ENCODE measurements at regions not wholly inside any gene's neighbourhood (a gene's known extent, or its start where the extent isn't known, plus 50 kb on each side); places are given as distances from the start of the nearest gene placed in this dataset.

DNA sequence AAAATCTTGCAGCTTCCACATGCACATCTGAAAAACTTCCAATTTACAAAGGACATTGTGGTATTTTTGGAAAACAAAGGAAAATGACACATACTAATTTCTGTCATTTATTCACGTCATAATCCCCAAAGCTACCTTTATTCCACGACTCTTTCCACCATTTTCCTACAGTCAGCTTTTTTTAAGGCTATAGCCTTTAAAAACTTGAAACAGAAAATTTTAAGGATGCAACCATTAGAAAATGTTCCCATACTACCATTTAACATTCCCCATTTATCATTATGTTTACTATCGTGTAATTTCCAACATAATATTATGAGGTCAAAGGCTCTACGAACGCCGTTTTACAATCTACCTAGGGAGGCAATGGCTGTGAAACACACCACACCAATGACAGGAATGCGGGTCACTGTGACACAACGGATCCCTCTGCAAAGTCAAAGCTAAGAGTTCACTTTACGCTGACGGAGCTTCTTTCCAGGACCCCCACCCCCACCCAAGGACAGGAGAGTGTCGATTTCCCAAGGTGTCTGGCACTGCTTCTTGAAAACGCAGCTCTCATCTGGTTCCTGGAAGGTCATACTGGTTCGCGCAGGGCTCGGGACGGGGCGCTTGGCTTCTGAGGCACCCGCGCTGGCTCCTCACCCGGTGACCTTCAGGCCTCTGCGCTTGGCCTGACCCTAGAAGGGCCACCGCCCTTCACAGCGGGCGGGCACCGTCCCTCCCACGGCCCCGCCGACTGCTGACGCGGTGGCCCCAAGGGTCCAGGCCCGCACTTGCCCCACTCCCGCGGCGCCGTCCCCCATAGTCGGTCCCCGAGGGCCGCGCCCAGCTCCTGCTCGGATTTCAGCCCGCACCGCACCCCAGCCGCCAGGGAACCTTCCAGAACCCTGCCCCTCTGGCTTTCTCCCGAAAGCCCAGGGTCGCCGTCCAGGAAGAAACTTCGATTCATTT, 50.5 kb upstream of the ATF3 start:
- peak; percentile 34 for DNase-seq (ENCODE audit: low spot score)

DNA sequence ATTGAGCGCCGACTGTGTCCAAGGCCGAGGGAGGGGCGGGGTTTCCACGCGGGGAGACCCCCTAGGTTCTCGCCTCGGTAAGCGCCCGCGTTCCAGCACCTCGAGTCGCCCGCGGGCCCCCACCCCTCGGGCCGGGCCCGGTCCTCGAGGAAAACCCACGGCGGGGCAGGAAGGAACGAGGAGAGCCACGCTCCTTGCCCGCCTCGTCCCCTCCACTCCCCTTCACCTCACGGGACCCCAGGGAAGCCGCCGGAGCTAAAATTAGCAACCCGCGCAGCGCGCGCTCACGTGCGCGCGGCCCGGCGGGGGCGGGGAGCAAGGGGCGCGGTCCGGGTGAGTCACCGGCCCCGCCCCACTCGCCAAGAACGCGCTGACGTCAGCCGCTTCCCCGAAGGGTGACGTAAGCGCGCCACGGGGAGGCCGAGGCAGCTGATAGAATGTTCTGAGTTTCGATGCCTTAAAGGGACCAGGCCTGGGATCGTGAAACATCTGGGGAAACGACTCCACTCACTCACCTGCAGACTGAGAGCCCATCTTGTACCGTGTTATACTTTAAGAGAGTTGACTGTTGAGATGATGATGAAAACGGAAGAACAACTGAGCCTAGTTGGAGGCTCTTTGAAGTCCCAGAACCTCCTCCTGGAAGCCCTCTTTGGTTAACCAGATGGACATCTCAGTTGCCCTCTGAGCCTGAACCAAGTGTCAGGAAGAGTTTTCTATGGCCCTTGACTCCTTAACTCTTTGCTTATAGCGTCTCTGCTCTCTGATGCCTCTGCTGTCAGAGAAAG, 49.7 kb upstream of the ATF3 start:
- DNase-seq (ENCODE audit: low spot score) = peak; percentile 94
